ENCODE measurements at regions not wholly inside any gene's neighbourhood (a gene's known extent, or its start where the extent isn't known, plus 50 kb on each side); places are given as distances from the start of the nearest gene placed in this dataset.

DNA sequence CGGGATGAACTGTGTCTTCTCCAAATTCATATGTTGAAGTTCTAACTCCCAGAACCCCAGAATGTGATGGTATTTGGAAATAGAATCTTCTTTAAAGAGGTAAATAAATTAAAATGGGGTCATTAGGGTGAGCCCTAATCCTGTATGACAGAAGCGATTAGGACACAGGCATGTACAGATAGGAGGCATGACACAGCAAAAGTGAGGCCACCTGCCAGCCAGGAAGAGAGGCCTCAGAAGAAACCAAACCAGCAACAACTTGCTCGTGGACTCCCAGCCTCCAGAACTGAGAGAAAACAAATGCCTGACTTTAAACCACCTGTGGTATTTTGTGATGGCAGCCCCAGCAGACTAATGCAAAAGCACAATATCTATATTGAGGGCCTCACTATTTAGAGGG, 214.3 kb downstream of the NEBL start:
- H3K9me3 ChIP-seq (ENCODE audit: control insufficient read depth, low read depth, low read length), result no peaks in the 10 kb centered on the region
- dilution Hi-C loops (cut with MboI; ENCODE audit: extremely low pct_ligation_motif_present, low sequenced_read_pairs), result no loop called here
- H3K4me1 ChIP-seq (ENCODE audit: control insufficient read depth, extremely low read depth, insufficient read depth, low read length), result no peaks in the 10 kb centered on the region
- no peak overlapping the region for H2AFZ ChIP-seq (ENCODE audit: control insufficient read depth, low read length)
- H3K36me3 ChIP-seq (ENCODE audit: control insufficient read depth in 2 of 2, extremely low read depth in 1 of 2, insufficient read depth in 2 of 2, low read length in 2 of 2), result no peaks in the 10 kb centered on the region
- TF ChIP-seq, protein P1, sequence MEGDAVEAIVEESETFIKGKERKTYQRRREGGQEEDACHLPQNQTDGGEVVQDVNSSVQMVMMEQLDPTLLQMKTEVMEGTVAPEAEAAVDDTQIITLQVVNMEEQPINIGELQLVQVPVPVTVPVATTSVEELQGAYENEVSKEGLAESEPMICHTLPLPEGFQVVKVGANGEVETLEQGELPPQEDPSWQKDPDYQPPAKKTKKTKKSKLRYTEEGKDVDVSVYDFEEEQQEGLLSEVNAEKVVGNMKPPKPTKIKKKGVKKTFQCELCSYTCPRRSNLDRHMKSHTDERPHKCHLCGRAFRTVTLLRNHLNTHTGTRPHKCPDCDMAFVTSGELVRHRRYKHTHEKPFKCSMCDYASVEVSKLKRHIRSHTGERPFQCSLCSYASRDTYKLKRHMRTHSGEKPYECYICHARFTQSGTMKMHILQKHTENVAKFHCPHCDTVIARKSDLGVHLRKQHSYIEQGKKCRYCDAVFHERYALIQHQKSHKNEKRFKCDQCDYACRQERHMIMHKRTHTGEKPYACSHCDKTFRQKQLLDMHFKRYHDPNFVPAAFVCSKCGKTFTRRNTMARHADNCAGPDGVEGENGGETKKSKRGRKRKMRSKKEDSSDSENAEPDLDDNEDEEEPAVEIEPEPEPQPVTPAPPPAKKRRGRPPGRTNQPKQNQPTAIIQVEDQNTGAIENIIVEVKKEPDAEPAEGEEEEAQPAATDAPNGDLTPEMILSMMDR (optimal IDR thresholded peaks at IDR 0.05 in 1 of 3, IDR thresholded peaks at IDR 0.05 in 1 of 3, conservative IDR thresholded peaks at IDR 0.05 in 1 of 3; ENCODE audit: extremely low read depth in 1 of 3, insufficient read depth in 2 of 3, low read length in 3 of 3), result no peak
- no peak for TF ChIP-seq EZH2 (IDR thresholded peaks at IDR 0.05; ENCODE audit: low read length)
- no peak for DNase-seq (ENCODE audit: low read depth, low spot score)
- no peaks in the 10 kb centered on the region for H3K27me3 ChIP-seq (ENCODE audit: control insufficient read depth, extremely low read depth, insufficient read depth, low read length)
- H3K9me1 ChIP-seq (ENCODE audit: control insufficient read depth, extremely low read depth, insufficient read depth, low read length), result no peaks in the 10 kb centered on the region
- no peak overlapping the region for H3K4me2 ChIP-seq (ENCODE audit: control insufficient read depth, extremely low read depth, insufficient read depth, low read depth, low read length)
- no peak overlapping the region for H3K27ac ChIP-seq (ENCODE audit: control insufficient read depth, insufficient read depth, low read length)
- H4K20me1 ChIP-seq (ENCODE audit: control insufficient read depth, extremely low read depth, insufficient read depth, low read length), result no peaks in the 10 kb centered on the region
- no peak overlapping the region for H3K4me3 ChIP-seq (ENCODE audit: control insufficient read depth in 2 of 3, extremely low read depth in 1 of 3, insufficient read depth in 2 of 3, low read depth in 1 of 3, low read length in 3 of 3)
- no peak overlapping the region for H3K9ac ChIP-seq (ENCODE audit: control insufficient read depth, extremely low read depth, insufficient read depth, low read length)
- no peak for FAIRE-seq
- no peaks in the 10 kb centered on the region for H3K79me2 ChIP-seq (ENCODE audit: control insufficient read depth, insufficient read depth, low read length)

DNA sequence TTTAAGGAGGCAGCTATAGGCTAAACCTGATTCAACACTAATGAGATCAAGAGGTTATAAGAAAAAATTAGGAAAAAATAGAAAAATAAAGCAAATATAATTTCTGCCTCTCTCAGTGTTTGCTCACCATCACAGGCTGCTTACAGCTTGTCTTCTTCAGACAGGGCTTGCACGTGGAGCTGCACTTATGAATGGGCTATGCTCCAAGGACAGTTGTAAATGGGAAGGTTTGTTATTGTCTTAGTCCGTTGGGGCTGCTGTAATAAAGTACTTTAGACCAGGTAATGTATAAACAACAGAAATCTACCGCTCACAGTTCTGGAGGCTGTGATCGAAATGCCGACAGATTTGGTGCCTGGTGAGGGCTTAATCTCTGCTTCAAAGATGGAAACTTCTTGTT, 219.8 kb downstream of the NEBL start:
- no peak overlapping the region for H3K4me2 ChIP-seq (ENCODE audit: control insufficient read depth, extremely low read depth, insufficient read depth, low read depth, low read length)
- no peaks in the 10 kb centered on the region for H3K4me1 ChIP-seq (ENCODE audit: control insufficient read depth, extremely low read depth, insufficient read depth, low read length)
- H3K4me3 ChIP-seq (ENCODE audit: control insufficient read depth in 2 of 3, extremely low read depth in 1 of 3, insufficient read depth in 2 of 3, low read depth in 1 of 3, low read length in 3 of 3), result no peak overlapping the region
- dilution Hi-C loops (cut with MboI; ENCODE audit: extremely low pct_ligation_motif_present, low sequenced_read_pairs), result no loop called here
- DNase-seq (ENCODE audit: low read depth, low spot score), result no peak
- no peak overlapping the region for H3K9ac ChIP-seq (ENCODE audit: control insufficient read depth, extremely low read depth, insufficient read depth, low read length)
- H3K36me3 ChIP-seq (ENCODE audit: control insufficient read depth in 2 of 2, extremely low read depth in 1 of 2, insufficient read depth in 2 of 2, low read length in 2 of 2), result no peaks in the 10 kb centered on the region
- no peak overlapping the region for H2AFZ ChIP-seq (ENCODE audit: control insufficient read depth, low read length)
- H4K20me1 ChIP-seq (ENCODE audit: control insufficient read depth, extremely low read depth, insufficient read depth, low read length), result no peaks in the 10 kb centered on the region
- no peaks in the 10 kb centered on the region for H3K79me2 ChIP-seq (ENCODE audit: control insufficient read depth, insufficient read depth, low read length)
- no peaks in the 10 kb centered on the region for H3K27me3 ChIP-seq (ENCODE audit: control insufficient read depth, extremely low read depth, insufficient read depth, low read length)
- no peak overlapping the region for H3K27ac ChIP-seq (ENCODE audit: control insufficient read depth, insufficient read depth, low read length)
- H3K9me3 ChIP-seq (ENCODE audit: control insufficient read depth, low read depth, low read length), result no peaks in the 10 kb centered on the region
- no peaks in the 10 kb centered on the region for H3K9me1 ChIP-seq (ENCODE audit: control insufficient read depth, extremely low read depth, insufficient read depth, low read length)
- TF ChIP-seq, protein P1 (optimal IDR thresholded peaks at IDR 0.05 in 1 of 3, IDR thresholded peaks at IDR 0.05 in 1 of 3, conservative IDR thresholded peaks at IDR 0.05 in 1 of 3; ENCODE audit: extremely low read depth in 1 of 3, insufficient read depth in 2 of 3, low read length in 3 of 3), result no peak
- no peak for TF ChIP-seq EZH2 (IDR thresholded peaks at IDR 0.05; ENCODE audit: low read length)
- FAIRE-seq, result no peak

All from keratinocyte (primary cell).